GM19238 (cell line): ENCODE measurements at regions not wholly inside any gene's neighbourhood (a gene's known extent, or its start where the extent isn't known, plus 50 kb on each side); places are given as distances from the start of the nearest gene placed in this dataset.
"Not testable (repeated sequence)": the region's sequence is repeated elsewhere in the genome, so short reads cannot be mapped to it uniquely, and the experiment has no call there.

Experiments used
- DNase-seq: peaks from one replicate; pipeline ENCODE4 v3.0.0; 2011; ENCODE audit warnings: low spot score; ENCODE audit not compliant: insufficient read length

DNA sequence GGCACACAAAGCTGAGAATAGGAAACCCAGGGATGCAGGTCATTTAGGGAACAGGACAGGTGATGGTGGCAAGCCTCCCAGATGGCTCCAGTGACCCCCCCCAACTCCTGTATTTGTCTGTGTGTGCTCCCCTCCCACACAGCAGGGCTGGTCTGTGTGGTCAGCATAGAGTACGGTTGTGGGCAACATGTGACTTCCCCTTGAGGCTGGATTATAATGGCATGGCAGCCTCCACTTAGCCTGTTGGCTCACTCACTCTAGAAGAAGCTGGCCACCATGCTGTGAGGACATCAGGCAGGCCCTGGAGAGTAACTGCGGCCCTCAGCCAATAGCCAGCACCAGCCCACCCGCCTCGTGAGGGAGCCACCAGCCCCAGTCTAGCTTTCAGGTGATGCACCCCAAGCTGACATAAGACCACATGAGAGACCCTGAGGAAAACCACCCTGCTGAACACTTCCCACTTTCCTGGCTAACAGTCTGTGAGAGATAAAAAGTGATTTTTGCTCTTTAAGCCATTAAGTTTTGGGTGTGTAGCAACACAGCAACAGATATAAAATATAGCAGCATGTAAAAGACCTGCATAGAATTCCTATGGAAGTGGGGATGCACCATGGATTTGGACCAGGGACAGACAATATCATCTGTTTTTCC lies 151.3 kb downstream of the LAT start:
- DNase-seq: not testable (repeated sequence)

DNA sequence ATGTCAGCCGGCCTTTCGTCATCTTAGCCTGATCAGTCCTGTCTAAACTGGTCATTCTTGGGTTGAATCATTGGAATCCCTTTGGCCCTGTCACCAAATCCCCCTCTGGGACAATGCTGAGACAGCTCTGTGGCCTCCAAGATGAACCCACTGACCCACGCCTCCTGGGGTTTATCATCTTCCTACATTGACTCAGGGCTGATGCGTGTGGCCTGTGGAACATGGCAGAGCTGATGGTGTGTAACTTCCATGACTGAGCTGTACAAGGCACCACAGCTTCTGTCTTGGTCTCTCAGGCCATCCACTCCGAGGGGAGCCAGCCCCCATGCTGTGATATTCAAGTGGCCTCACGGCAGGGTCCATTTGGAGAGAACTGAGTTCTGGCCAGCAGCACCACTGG lies 150.2 kb downstream of the LAT start:
- DNase-seq: not testable (repeated sequence)

- DNase-seq: not testable (repeated sequence)
Measured at GRCh38 chr16:29133681-29134430, 149.0 kb downstream of the LAT start.

DNA sequence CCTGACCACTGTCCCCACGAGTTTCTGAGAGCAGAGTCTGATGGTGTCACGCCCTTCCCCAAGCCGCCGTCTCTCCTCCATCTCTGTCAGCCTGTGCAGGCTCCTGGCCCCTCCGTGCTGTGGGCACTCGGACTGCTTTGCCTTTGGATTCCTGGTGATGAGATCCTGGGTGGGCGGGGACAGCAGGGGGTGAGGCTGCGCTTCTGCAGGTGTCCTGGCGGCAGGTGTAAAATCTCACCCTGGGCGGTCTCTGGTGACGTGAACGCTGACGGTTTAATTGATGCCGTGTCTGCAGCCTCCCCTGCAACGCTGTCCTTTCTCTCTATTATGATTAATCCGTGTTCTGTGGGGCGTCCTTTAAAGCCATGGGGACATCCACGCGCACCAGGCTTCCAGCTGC lies 148.0 kb downstream of the LAT start:
- DNase-seq: not testable (repeated sequence)

DNA sequence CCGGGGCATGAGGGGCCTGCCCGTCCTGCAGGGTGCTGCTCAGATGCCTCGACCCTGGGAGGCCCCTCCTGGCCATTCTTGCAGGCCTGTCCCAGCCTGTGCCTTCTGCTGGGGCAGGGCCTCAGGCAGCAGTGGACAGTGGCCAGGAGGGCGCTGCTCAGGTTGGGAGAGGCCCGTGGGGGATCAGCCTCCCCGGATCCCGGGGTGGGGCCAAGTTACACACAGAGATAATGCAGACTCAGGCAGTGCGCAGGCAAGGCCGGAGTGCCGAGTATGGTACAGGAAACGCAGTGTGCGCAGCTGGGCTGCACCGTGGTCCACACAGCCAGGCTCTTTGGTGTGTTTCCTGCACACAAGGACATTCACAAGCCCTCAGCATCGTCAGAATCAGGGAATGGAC lies 147.6 kb downstream of the LAT start:
- not testable (repeated sequence) for DNase-seq

- DNase-seq: not testable (repeated sequence)
Measured at GRCh38 chr16:29130901-29131851, 146.3 kb downstream of the LAT start.

GRCh38 chr16:29130131-29130711 lies 145.4 kb downstream of the LAT start:
- not testable (repeated sequence) for DNase-seq

GRCh38 chr16:29129458-29130038 lies 144.7 kb downstream of the LAT start:
- not testable (repeated sequence) for DNase-seq

DNA sequence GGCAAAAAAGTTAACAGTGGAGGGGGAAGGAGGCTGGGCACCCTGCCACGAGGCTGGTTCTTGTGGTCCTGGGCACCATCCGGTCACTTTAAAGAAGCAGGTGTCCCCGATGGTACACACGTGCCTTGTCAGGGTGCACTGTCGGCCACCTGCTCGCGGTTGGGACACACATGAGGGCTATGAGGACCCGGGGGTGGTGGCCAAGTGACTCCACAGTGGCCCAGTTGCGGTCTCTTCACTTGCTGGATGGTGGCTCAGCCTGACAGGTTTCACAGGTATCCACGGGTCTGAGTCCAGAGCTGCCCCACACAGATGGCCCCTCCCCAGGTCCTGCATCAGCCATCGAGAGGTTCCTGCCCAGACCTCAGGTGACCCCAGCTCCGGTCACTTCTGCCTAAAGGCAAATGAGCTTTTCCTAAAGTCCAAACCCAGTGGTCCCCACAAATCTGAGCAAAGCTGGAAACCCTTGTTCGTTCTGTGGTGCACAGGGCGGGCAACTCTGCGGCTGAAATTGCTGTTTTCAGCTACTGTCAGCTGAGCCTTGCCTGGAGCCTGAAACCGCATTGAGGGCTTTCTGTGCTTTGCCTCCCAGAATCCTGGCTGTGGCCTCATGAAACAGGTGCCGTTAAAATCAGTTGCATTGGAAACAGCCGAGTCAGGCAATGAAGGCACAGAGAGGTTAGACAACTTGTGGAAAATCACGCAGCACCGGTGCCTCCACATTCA lies 144.0 kb downstream of the LAT start:
- DNase-seq: not testable (repeated sequence)

DNA sequence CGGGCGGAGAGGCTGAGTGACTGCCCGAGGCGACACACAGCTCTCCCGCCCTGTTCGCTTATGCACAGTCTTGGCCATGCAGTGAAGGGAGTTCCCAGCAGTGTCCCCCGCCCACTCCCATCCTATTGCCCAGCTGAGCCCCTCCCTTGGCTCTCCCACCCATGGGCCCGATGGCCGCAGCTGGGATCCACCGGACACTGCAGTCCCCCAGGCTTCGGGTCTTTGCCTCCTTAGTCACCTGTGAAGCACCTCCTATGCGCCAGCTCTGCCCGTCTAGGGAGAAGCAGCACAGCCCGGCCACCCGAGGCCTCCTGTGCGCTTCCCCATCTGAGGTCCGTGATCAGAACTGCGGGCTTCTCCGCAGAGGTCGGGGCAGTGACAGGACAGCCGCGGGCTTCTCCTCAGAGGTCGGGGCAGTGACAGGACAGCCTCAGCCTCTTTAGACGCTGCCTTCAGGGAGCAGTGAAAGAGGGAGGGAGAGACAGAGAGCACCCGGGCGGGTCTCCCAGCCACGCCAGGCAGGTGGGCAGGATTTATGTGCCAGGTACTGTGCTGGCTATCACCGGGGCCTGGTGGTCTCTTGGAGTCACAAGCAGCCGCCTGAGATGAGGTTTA lies 143.1 kb downstream of the LAT start:
- not testable (repeated sequence) for DNase-seq

GRCh38 chr16:29126616-29127015 lies 141.8 kb downstream of the LAT start:
- DNase-seq: no peak

DNA sequence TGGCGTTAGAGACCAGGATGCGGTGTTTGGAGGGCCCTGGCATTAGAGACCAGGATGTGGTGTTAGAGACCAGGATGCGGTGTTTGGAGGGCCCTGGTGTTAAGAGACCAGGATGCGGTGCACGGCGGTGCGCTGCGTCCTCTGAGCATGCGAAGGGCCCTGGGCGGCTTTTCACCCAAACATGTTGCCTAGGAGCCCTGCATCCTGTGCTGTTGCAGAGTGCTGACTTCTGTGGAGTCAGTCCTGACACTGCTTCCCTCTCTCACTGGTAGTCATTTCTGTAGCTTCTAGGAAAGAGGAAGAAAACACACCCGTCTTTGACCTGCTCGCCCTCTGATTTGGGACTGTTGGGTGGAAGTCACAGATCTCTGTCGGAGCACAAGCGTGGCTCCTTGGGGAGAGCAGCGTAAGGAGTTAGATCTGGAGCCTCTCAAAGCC lies 141.2 kb downstream of the LAT start:
- DNase-seq: no peak

- no peak for DNase-seq
Measured at GRCh38 chr16:29124828-29125227, 140.0 kb downstream of the LAT start.

DNA sequence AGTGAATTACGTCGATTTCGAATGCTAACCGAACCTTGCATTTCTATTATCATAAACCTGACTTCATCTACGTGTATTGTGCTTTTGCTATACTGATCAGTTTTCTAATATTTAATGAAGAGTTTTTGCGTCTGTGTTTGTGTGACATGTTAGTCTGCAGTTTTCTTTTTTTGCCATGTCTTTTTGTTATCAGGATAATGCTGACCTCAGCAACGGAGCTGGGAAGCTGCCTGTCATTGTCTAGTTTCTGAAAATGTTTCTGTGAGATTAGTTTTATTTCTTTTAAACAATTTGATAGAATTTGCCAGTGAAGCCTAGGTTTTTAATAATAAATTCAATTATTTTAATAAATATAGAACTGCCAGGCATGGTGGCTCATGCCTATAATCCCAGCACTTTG lies 139.3 kb downstream of the LAT start:
- DNase-seq: not testable (repeated sequence)

- DNase-seq: not testable (repeated sequence)
Measured at GRCh38 chr16:29120680-29121079, 135.8 kb downstream of the LAT start.

DNA sequence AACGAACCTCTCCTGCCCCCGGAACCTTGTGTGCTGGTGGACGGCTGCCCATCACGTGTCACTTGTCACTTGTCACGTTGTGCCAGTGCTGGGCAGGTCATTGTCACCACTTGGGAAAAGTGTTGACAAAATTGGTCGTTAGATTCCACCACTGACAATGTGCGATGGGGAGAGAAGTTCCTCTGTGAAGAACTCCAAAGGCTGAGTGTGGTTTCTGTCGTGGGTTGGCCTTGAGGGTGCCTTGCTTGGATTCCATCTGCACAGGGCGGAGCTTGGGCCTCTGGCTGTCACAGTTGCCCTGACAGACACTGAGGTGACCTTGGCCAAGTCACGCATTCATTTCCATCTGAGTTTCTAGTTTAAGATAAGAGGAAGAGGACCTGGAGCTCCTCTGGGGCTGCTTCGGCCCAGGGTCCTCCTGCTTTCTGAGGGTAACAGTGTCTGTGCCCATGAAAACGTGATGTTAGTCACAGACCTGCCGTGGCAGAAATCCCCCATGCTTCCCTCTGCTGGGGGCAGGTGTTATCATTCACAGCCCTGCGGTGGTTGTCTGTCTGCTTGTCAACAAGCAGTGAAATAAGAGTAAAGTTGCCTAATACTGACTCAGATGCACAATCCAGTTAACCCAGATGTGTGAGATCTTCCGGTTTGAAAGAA lies 133.6 kb downstream of the LAT start:
- not testable (repeated sequence) for DNase-seq

DNA sequence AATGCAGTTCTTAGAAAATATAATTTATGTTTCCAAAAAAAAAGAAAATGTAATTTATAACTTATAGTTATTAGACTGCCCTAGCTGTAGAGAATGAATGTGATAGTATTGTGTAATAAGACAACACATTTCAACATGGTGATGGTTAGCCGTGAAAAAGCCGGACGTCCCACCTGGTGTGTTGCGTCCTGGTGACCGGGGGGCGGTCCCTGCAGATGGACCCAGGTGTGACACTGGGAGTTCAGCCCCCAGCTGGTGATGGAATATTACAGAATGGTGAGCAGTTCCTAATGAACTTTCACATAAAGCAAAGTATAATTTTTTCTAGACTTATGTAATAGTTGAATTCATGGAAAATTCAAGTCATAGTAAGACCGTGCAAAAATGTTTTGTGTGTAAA lies 132.8 kb downstream of the LAT start:
- no peak for DNase-seq

DNA sequence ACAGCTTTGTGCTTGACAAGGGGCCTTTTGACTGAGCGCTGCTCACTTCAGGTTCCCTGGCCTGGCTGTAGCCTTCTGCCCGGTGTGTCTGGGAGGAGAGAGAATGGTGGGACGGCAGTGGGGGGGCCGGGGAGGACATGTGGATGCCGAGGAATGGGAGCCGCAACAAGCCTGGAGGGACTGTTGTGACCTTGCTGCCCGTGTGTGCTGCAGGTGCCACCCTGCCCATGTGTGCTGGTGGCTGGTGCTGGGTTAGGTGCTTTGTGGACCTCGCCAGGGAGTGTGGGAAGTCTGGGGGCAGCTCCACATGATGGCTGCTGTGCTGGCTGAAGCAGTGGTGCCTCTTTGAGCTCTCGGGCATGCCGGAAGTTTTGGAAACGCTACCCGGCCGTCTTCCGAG lies 132.1 kb downstream of the LAT start:
- no peak for DNase-seq

- not testable (repeated sequence) for DNase-seq
Measured at GRCh38 chr16:29116207-29116606, 131.4 kb downstream of the LAT start.
